ENCODE measurements at regions not wholly inside any gene's neighbourhood (a gene's known extent, or its start where the extent isn't known, plus 50 kb on each side); places are given as distances from the start of the nearest gene placed in this dataset.

DNA sequence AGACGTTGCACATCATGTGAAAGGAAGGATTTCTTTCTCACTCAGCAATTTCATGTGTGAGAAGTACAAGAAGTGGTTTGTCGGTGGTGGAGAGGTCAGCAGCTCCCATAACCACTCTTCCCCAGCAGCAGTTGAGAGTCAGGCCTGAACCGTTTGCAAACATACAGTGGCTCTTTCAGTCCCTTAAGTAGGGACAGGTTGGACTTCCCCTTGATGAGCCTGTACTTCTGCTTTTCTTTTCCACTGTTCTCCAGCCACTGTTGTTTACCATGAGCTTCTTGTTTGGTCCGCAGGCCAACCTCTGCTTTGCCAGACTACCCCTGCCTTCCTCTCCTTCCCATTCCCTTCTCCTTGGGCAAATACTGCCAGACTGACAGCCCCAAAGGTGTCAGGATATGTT lies 391.3 kb upstream of the CELF4 start:
- TF ChIP-seq, protein P1, sequence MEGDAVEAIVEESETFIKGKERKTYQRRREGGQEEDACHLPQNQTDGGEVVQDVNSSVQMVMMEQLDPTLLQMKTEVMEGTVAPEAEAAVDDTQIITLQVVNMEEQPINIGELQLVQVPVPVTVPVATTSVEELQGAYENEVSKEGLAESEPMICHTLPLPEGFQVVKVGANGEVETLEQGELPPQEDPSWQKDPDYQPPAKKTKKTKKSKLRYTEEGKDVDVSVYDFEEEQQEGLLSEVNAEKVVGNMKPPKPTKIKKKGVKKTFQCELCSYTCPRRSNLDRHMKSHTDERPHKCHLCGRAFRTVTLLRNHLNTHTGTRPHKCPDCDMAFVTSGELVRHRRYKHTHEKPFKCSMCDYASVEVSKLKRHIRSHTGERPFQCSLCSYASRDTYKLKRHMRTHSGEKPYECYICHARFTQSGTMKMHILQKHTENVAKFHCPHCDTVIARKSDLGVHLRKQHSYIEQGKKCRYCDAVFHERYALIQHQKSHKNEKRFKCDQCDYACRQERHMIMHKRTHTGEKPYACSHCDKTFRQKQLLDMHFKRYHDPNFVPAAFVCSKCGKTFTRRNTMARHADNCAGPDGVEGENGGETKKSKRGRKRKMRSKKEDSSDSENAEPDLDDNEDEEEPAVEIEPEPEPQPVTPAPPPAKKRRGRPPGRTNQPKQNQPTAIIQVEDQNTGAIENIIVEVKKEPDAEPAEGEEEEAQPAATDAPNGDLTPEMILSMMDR (IDR thresholded peaks at IDR 0.05), result no peak
- no peak for TF ChIP-seq POLR2A (IDR thresholded peaks at IDR 0.05)

Data from testis (tissue), 2 donors.